Colonic mucosa (tissue), 4 donors: ENCODE measurements at regions not wholly inside any gene's neighbourhood (a gene's known extent, or its start where the extent isn't known, plus 50 kb on each side); places are given as distances from the start of the nearest gene placed in this dataset.

Experiments used
- DNase-seq: peaks from one replicate; pipeline ENCODE4 v3.0.0-alpha.2; 2020
- H3K27ac ChIP-seq: fragments of 200-600 bp; one replicate; pipeline ENCODE4 v1.8.0; 2021
- H3K27me3 ChIP-seq: fragments of 200-600 bp; one replicate; pipeline ENCODE4 v1.8.0; 2021
- H3K36me3 ChIP-seq: fragments of 200-600 bp; one replicate; pipeline ENCODE4 v1.8.0; 2021
- H3K4me1 ChIP-seq: fragments of 200-600 bp; one replicate; pipeline ENCODE4 v1.8.0; 2021; ENCODE audit warnings: mild to moderate bottlenecking
- H3K4me3 ChIP-seq: fragments of 200-600 bp; one replicate; pipeline ENCODE4 v1.8.0; 2021
- H3K9ac ChIP-seq, 2 donors: one replicate each; pipeline ENCODE4 v1.7.0; 2013; ENCODE audit warnings: control low read depth in 2 of 2, low read depth in 2 of 2, low read length in 2 of 2
- H3K9me3 ChIP-seq: fragments of 200-600 bp; one replicate; pipeline ENCODE4 v1.8.0; 2021
- CTCF ChIP-seq: fragments of 200-600 bp; IDR thresholded peaks from one replicate; pipeline ENCODE4 v1.8.0; 2022; ENCODE audit warnings: antibody characterized with exemption, mild to moderate bottlenecking
- intact Hi-C: fragments of 100-400 bp; cut with DNase I; formaldehyde crosslinking; loops from one replicate; pipeline ENCODE4 v1.14.1; 2022
- donor health status: healthy.
- donor health status: DM: no; HTN: no; CAD: no.
- donor health status: DM: no; HTN: no; CAD: no.

- H3K4me3 ChIP-seq = no peak overlapping the region
- intact Hi-C loops = no loop called here
- TF ChIP-seq CTCF = no peak
- no peaks in the 10 kb centered on the region for H3K27me3 ChIP-seq
- H3K36me3 ChIP-seq = no peaks in the 10 kb centered on the region
- H3K4me1 ChIP-seq = no peaks in the 10 kb centered on the region
- no peak for DNase-seq
- no peaks in the 10 kb centered on the region for H3K9me3 ChIP-seq
- H3K27ac ChIP-seq = no peak overlapping the region
- no peak overlapping the region for H3K9ac ChIP-seq
Observed at GRCh38 chr1:197825541-197825940, 50.3 kb upstream of the DENND1B start.
